Smooth muscle cell (in vitro differentiated cells): ENCODE measurements at regions not wholly inside any gene's neighbourhood (a gene's known extent, or its start where the extent isn't known, plus 50 kb on each side); places are given as distances from the start of the nearest gene placed in this dataset.

Experiments used
- DNase-seq: peaks from one replicate; lab custom pipeline; 2025; ENCODE audit not compliant: unreplicated experiment; lab: John Stamatoyannopoulos, UW
- H2AFZ ChIP-seq: fragments of 200-600 bp; sonication (generic); 2 replicates; pipeline ENCODE4 v1.6.0; 2016; ENCODE audit warnings: antibody characterized with exemption, low read depth, mild to moderate bottlenecking
- H3F3A ChIP-seq: fragments of 200-600 bp; sonication (generic); 2 replicates; pipeline ENCODE4 v1.6.0; 2017; ENCODE audit warnings: antibody characterized with exemption, low read depth
- H3K27ac ChIP-seq: fragments of 200-600 bp; sonication (generic); 2 replicates; pipeline ENCODE4 v1.5.1; 2016; ENCODE audit warnings: low read depth, mild to moderate bottlenecking
- H3K27me3 ChIP-seq: fragments of 200-600 bp; sonication (generic); 2 replicates; pipeline ENCODE4 v1.6.1; 2016; ENCODE audit warnings: low read depth, mild to moderate bottlenecking
- H3K36me3 ChIP-seq: fragments of 200-600 bp; sonication (generic); 2 replicates; pipeline ENCODE4 v1.5.1; 2016; ENCODE audit warnings: low read depth
- H3K4me1 ChIP-seq: fragments of 200-600 bp; sonication (generic); 2 replicates; pipeline ENCODE4 v1.5.1; 2016; ENCODE audit warnings: low read depth
- H3K4me2 ChIP-seq: fragments of 200-600 bp; sonication (generic); 2 replicates; pipeline ENCODE4 v1.6.0; 2016; ENCODE audit warnings: mild to moderate bottlenecking
- H3K4me3 ChIP-seq: fragments of 200-600 bp; sonication (generic); 2 replicates; pipeline ENCODE4 v1.5.1; 2016; ENCODE audit warnings: mild to moderate bottlenecking
- H3K79me2 ChIP-seq: fragments of 200-600 bp; sonication (generic); 2 replicates; pipeline ENCODE4 v1.6.0; 2016; ENCODE audit warnings: low read depth, mild to moderate bottlenecking
- H3K9ac ChIP-seq: fragments of 200-600 bp; sonication (generic); 2 replicates; pipeline ENCODE4 v1.6.0; 2016; ENCODE audit warnings: low read depth
- H3K9me3 ChIP-seq: fragments of 200-600 bp; sonication (generic); replicated peaks from 2 replicates; pipeline ENCODE4 v1.5.1; 2016; ENCODE audit warnings: low read depth
- H4K20me1 ChIP-seq: fragments of 200-600 bp; sonication (generic); 2 replicates; pipeline ENCODE4 v1.6.0; 2016; ENCODE audit warnings: low read depth
- CTCF ChIP-seq: fragments of 200-600 bp; sonication (generic); IDR thresholded peaks from 2 replicates; pipeline ENCODE4 v1.5.1; 2017; ENCODE audit warnings: borderline replicate concordance, mild to moderate bottlenecking, antibody characterized with exemption; ENCODE audit not compliant: insufficient read depth, poor library complexity, severe bottlenecking
- WGBS: methylation state at CpG from one replicate; pipeline ENCODE4 v1.1.7; 2016; ENCODE audit warnings: low lambda C conversion rate; 5-methylcytosine and 5-hydroxymethylcytosine counted together

DNA sequence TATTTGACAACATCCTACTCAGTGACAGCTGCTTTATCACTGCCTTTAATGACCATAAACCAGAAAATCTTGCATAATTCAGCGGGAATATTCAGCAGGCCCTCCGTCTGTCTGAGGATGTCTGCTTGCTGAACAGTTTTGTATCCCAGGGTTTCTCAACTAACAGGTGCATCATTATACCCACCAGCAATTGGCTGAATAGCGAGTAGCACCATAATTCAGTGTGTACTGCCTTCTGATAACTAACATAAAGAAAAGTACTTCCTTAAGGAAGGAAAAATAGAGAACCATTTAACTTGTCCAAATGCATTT lies 680.1 kb downstream of the GALC start:
- no peak overlapping the region for H3K4me2 ChIP-seq
- no peak overlapping the region for H3K9ac ChIP-seq
- H2AFZ ChIP-seq, result no peak overlapping the region

GRCh38 chr14:87312169-87312893 lies 680.7 kb downstream of the GALC start:
- H2AFZ ChIP-seq, result no peak overlapping the region
- no peak overlapping the region for H3K4me2 ChIP-seq
- no peak overlapping the region for H3K27ac ChIP-seq
- no peak overlapping the region for H3K4me3 ChIP-seq
- DNase-seq, result no peak
- no peak overlapping the region for H3K9ac ChIP-seq
- H3K27me3 ChIP-seq, result no peaks in the 10 kb centered on the region
- H3K4me1 ChIP-seq, result no peaks in the 10 kb centered on the region
- TF ChIP-seq CTCF, result no peak
- no peaks in the 10 kb centered on the region for H3F3A ChIP-seq
- no peaks in the 10 kb centered on the region for H3K36me3 ChIP-seq
- H4K20me1 ChIP-seq, result no peaks in the 10 kb centered on the region
- H3K79me2 ChIP-seq, result no peaks in the 10 kb centered on the region
- WGBS, result 87% methylated on average over 7 of the region's 7 CpGs
- no peaks in the 10 kb centered on the region for H3K9me3 ChIP-seq

More for the DNA sequence above, 680.1 kb downstream of the GALC start:
- H3K9me3 ChIP-seq, result no peaks in the 10 kb centered on the region
- no peaks in the 10 kb centered on the region for H3K4me1 ChIP-seq
- 85% methylated on average over 3 of the region's 3 CpGs for WGBS
- H3K27ac ChIP-seq, result no peak overlapping the region
- no peaks in the 10 kb centered on the region for H4K20me1 ChIP-seq
- no peaks in the 10 kb centered on the region for H3F3A ChIP-seq
- H3K79me2 ChIP-seq, result no peaks in the 10 kb centered on the region
- no peak for TF ChIP-seq CTCF
- H3K27me3 ChIP-seq, result no peaks in the 10 kb centered on the region
- DNase-seq, result no peak
- H3K36me3 ChIP-seq, result no peaks in the 10 kb centered on the region
- no peak overlapping the region for H3K4me3 ChIP-seq

DNA sequence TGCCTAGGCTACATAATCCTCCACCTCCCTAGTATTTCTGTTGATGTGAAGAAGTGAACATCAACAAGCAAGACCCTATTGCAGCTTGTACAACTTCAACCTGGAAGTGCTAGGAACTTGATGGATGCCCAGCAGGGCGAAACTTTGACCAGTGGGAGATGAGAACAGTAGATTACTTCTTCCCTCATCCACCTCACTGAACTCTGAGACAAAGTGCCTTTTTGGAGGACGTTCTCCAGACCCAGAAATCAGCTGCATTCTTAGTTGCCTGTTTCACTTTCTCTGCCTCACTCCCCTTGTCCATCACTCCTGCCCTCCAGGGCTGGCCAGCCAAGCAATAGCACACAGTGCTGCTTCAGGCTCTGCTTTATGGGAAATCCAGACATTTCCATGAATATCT lies 683.4 kb downstream of the GALC start:
- H3K27ac ChIP-seq, result no peak overlapping the region
- TF ChIP-seq CTCF, result no peak
- H3K79me2 ChIP-seq, result no peaks in the 10 kb centered on the region
- no peaks in the 10 kb centered on the region for H3K36me3 ChIP-seq
- H3K4me1 ChIP-seq, result no peaks in the 10 kb centered on the region
- H3F3A ChIP-seq, result no peaks in the 10 kb centered on the region
- no peak overlapping the region for H2AFZ ChIP-seq
- no peak for DNase-seq
- H4K20me1 ChIP-seq, result no peaks in the 10 kb centered on the region
- WGBS, result 89% methylated on average over 2 of the region's 2 CpGs
- no peak overlapping the region for H3K9ac ChIP-seq
- no peak overlapping the region for H3K4me2 ChIP-seq
- no peak overlapping the region for H3K4me3 ChIP-seq
- no peaks in the 10 kb centered on the region for H3K9me3 ChIP-seq
- H3K27me3 ChIP-seq, result no peaks in the 10 kb centered on the region
